Neural progenitor cell (in vitro differentiated cells): ENCODE measurements at regions not wholly inside any gene's neighbourhood (a gene's known extent, or its start where the extent isn't known, plus 50 kb on each side); places are given as distances from the start of the nearest gene placed in this dataset.

Experiments
- DNase-seq: peaks from one replicate; pipeline ENCODE4 v3.0.0-alpha.2; 2016; ENCODE audit warnings: low spot score
- H2AFZ ChIP-seq: fragments of 200-600 bp; sonication (generic); replicated peaks from 2 replicates; pipeline ENCODE4 v1.6.1; 2016; ENCODE audit warnings: antibody characterized with exemption
- H3F3A ChIP-seq: fragments of 200-600 bp; sonication (generic); 2 replicates; pipeline ENCODE4 v1.6.1; 2016; ENCODE audit warnings: antibody characterized with exemption, low read depth
- H3K27ac ChIP-seq: fragments of 200-600 bp; sonication (generic); 2 replicates; pipeline ENCODE4 v1.5.1; 2016; ENCODE audit warnings: mild to moderate bottlenecking
- H3K27me3 ChIP-seq: fragments of 200-600 bp; sonication (generic); 2 replicates; pipeline ENCODE4 v1.6.1; 2016; ENCODE audit warnings: mild to moderate bottlenecking, moderate library complexity
- H3K36me3 ChIP-seq: fragments of 200-600 bp; sonication (generic); 2 replicates; pipeline ENCODE4 v1.5.1; 2016
- H3K4me1 ChIP-seq: fragments of 200-600 bp; sonication (generic); 2 replicates; pipeline ENCODE4 v1.6.1; 2016; ENCODE audit warnings: mixed run types
- H3K4me2 ChIP-seq: fragments of 200-600 bp; sonication (generic); 2 replicates; pipeline ENCODE4 v1.6.1; 2016
- H3K4me3 ChIP-seq: fragments of 200-600 bp; sonication (generic); 2 replicates; pipeline ENCODE4 v1.5.1; 2016
- H3K79me2 ChIP-seq: fragments of 200-600 bp; sonication (generic); 2 replicates; pipeline ENCODE4 v1.6.1; 2016; ENCODE audit warnings: low read depth
- H3K9ac ChIP-seq: fragments of 200-600 bp; sonication (generic); 2 replicates; pipeline ENCODE4 v1.6.1; 2016
- H3K9me3 ChIP-seq: fragments of 200-600 bp; sonication (generic); 2 replicates; pipeline ENCODE4 v1.5.1; 2016; ENCODE audit warnings: low read depth
- H4K20me1 ChIP-seq: fragments of 200-600 bp; sonication (generic); 2 replicates; pipeline ENCODE4 v1.6.1; 2016; ENCODE audit warnings: low read depth
- H3K27ac Mint-ChIP-seq: 3 replicates; pipeline ENCODE4 v1.8.0; 2021; ENCODE audit warnings: mixed read lengths
- H3K27me3 Mint-ChIP-seq: 2 replicates; pipeline ENCODE4 v1.8.0; 2022; ENCODE audit warnings: low read depth, mild to moderate bottlenecking, inconsistent platforms, moderate library complexity, mixed read lengths; ENCODE audit not compliant: insufficient read depth
- H3K36me3 Mint-ChIP-seq: 3 replicates; pipeline ENCODE4 v1.8.0; 2021; ENCODE audit warnings: mixed read lengths
- H3K4me1 Mint-ChIP-seq: 3 replicates; pipeline ENCODE4 v1.8.0; 2021; ENCODE audit warnings: mixed read lengths
- H3K4me3 Mint-ChIP-seq: 3 replicates; pipeline ENCODE4 v1.8.0; 2021; ENCODE audit warnings: mild to moderate bottlenecking, moderate library complexity, mixed read lengths
- H3K9me3 Mint-ChIP-seq: 3 replicates; pipeline ENCODE4 v1.8.0; 2020; ENCODE audit warnings: mixed read lengths
- EZH2 ChIP-seq: fragments of 200-600 bp; sonication (generic); IDR thresholded peaks from 2 replicates; pipeline ENCODE4 v1.6.1; 2017; ENCODE audit warnings: antibody characterized with exemption, mild to moderate bottlenecking, moderate library complexity
- EZH2phosphoT487 ChIP-seq: fragments of 200-600 bp; sonication (generic); IDR thresholded peaks from 2 replicates; pipeline ENCODE4 v1.6.1; 2017; ENCODE audit warnings: antibody characterized with exemption
- TF ChIP-seq, protein P1 (sequence below): fragments of 200-600 bp; sonication (generic); IDR thresholded peaks from 2 replicates; pipeline ENCODE4 v1.5.1; 2017; ENCODE audit warnings: antibody characterized with exemption, mild to moderate bottlenecking

DNA sequence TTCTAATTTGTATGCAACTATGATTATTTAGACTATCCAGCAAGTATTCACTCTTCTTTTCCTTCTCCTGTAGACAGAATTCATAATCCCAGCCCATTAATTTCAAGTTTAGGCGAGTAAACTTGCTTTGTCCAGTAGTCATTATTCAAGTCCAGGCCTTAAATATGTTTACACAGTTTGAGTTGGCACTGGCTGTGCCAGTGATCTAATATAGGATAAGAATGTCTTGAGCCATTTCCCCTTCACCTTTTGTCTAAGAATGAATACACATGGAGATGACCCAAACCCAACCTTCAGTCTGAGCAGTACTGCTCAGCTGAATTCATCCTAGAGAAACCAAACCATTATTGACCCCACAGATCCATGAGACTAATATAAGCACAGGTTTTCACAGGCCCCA is 930.4 kb upstream of the CDH8 start:
- Histone ChIP-seq H3K4me1 (no peaks in the 10 kb centered on the region), H3K36me3 (no peaks in the 10 kb centered on the region), H3K9ac (no peak overlapping the region), H2AFZ (no peak overlapping the region), H3K27ac (no peak overlapping the region), H3F3A (no peaks in the 10 kb centered on the region), H3K79me2 (no peaks in the 10 kb centered on the region), H3K9me3 (no peaks in the 10 kb centered on the region), H3K27me3 (no peaks in the 10 kb centered on the region), H3K4me3 (no peak overlapping the region), H3K4me2 (no peak overlapping the region), H4K20me1 (no peaks in the 10 kb centered on the region)
- Mint-ChIP-seq H3K4me1 (peaks cover 7% of the 10 kb centered on the region), H3K9me3 (peaks cover 5% of the 10 kb centered on the region), H3K36me3 (no peaks in the 10 kb centered on the region), H3K27ac (no peak overlapping the region), H3K4me3 (no peak overlapping the region), H3K27me3 (no peaks in the 10 kb centered on the region)
- TF ChIP-seq, protein P1, sequence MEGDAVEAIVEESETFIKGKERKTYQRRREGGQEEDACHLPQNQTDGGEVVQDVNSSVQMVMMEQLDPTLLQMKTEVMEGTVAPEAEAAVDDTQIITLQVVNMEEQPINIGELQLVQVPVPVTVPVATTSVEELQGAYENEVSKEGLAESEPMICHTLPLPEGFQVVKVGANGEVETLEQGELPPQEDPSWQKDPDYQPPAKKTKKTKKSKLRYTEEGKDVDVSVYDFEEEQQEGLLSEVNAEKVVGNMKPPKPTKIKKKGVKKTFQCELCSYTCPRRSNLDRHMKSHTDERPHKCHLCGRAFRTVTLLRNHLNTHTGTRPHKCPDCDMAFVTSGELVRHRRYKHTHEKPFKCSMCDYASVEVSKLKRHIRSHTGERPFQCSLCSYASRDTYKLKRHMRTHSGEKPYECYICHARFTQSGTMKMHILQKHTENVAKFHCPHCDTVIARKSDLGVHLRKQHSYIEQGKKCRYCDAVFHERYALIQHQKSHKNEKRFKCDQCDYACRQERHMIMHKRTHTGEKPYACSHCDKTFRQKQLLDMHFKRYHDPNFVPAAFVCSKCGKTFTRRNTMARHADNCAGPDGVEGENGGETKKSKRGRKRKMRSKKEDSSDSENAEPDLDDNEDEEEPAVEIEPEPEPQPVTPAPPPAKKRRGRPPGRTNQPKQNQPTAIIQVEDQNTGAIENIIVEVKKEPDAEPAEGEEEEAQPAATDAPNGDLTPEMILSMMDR = no peak
- TF ChIP-seq EZH2phosphoT487 = no peak
- TF ChIP-seq EZH2 = no peak
- no peak for DNase-seq

DNA sequence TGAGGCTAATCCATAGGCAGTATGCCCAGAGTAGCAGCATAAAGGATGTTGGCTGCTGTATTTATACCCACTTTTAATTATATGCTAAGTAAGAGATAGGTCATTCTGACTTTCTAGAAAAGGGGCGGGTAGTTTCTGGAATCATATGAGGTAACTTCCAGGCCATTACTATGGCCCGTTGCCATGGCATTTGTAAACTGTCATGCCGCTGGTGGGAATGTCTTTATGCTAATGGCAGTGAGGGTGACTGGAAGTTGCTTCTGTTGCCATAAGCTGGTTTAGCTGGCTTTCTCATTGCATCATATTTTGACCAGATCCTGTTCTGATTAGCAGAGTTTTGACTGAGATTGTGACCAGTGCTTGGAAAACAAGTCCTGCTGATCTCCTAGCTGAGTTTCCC is 929.6 kb upstream of the CDH8 start:
- Mint-ChIP-seq H3K36me3 (no peaks in the 10 kb centered on the region), H3K27ac (no peak overlapping the region), H3K9me3 (peaks cover 5% of the 10 kb centered on the region)

DNA sequence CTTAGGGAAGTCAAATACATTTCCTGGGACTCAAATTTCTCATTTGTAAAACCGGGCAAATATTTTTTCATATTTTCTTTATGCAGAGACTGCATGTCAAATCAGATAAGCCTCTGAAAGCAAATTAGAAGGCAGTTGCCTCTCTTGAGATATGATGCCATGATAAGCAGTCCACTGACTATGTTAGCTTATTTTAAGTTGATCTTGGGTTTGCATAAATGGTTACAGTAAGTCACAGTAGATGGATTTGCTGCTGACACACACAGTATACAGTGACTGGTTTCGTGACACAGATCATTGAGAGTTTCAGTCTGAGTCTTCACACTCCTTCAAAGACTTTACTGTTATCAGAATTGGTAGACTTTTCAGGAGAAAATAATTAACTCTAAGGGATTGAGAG is 927.6 kb upstream of the CDH8 start:
- H3K4me1 ChIP-seq = no peaks in the 10 kb centered on the region

More for the DNA sequence above, 929.6 kb upstream of the CDH8 start:
- Mint-ChIP-seq H3K4me1 (peaks cover 7% of the 10 kb centered on the region), H3K27me3 (no peaks in the 10 kb centered on the region), H3K4me3 (no peak overlapping the region)
- Histone ChIP-seq H3F3A (no peaks in the 10 kb centered on the region), H3K4me1 (no peaks in the 10 kb centered on the region), H3K9ac (no peak overlapping the region), H3K79me2 (no peaks in the 10 kb centered on the region), H3K36me3 (no peaks in the 10 kb centered on the region), H3K27me3 (no peaks in the 10 kb centered on the region), H4K20me1 (no peaks in the 10 kb centered on the region), H3K9me3 (no peaks in the 10 kb centered on the region), H3K27ac (no peak overlapping the region), H2AFZ (no peak overlapping the region), H3K4me2 (no peak overlapping the region), H3K4me3 (no peak overlapping the region)
- DNase-seq = no peak
- TF ChIP-seq EZH2phosphoT487 (no peak), EZH2 (no peak)
- TF ChIP-seq, protein P1 = no peak

DNA sequence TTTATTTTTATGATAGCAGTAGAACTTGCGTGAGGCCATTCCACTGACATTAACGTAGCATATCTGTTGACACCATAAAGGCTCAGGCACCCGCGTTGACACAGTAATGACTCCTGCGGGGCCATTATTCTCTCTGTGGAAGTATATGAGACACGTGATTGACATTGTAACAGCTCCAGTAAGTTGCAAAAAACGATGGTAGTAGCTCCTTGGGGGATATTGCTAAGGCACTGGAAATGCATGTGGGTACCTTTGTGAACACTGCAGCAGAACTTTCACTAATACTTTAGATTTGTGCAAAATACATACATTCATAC is 918.8 kb upstream of the CDH8 start:
- Histone ChIP-seq H3K9me3 (no peaks in the 10 kb centered on the region), H3K27ac (peak overlapping the region; percentile 86), H3K4me1 (peaks cover 45% of the 10 kb centered on the region), H2AFZ (no peak overlapping the region), H3K27me3 (no peaks in the 10 kb centered on the region), H3K36me3 (peaks cover 4% of the 10 kb centered on the region), H3K4me2 (peak overlapping the region; percentile 62), H3K4me3 (no peak overlapping the region), H3K9ac (no peak overlapping the region), H3F3A (peaks cover 31% of the 10 kb centered on the region), H3K79me2 (no peaks in the 10 kb centered on the region), H4K20me1 (no peaks in the 10 kb centered on the region)
- no peak for TF ChIP-seq EZH2
- TF ChIP-seq EZH2phosphoT487 = no peak
- TF ChIP-seq, protein P1 = no peak
- H3K4me3 Mint-ChIP-seq = peak overlapping the region; percentile 43
- no peak for DNase-seq
- peak overlapping the region; percentile 97 for H3K27ac Mint-ChIP-seq
- peaks cover 27% of the 10 kb centered on the region for H3K9me3 Mint-ChIP-seq
- H3K36me3 Mint-ChIP-seq = peaks cover 3% of the 10 kb centered on the region
- H3K4me1 Mint-ChIP-seq = peaks cover 26% of the 10 kb centered on the region
- peaks cover 3% of the 10 kb centered on the region for H3K27me3 Mint-ChIP-seq

More for the DNA sequence above, 927.6 kb upstream of the CDH8 start:
- DNase-seq = no peak
- Histone ChIP-seq H3K27me3 (no peaks in the 10 kb centered on the region), H3K9ac (no peak overlapping the region), H3K9me3 (no peaks in the 10 kb centered on the region), H2AFZ (no peak overlapping the region), H3K79me2 (no peaks in the 10 kb centered on the region), H3K4me3 (no peak overlapping the region), H3K4me2 (no peak overlapping the region), H3K36me3 (no peaks in the 10 kb centered on the region), H4K20me1 (no peaks in the 10 kb centered on the region), H3K27ac (no peak overlapping the region), H3F3A (no peaks in the 10 kb centered on the region)
- H3K36me3 Mint-ChIP-seq = no peaks in the 10 kb centered on the region
- H3K27ac Mint-ChIP-seq = no peak overlapping the region
- no peak for TF ChIP-seq EZH2
- H3K4me3 Mint-ChIP-seq = no peak overlapping the region
- H3K9me3 Mint-ChIP-seq = peaks cover 9% of the 10 kb centered on the region
- H3K27me3 Mint-ChIP-seq = peaks cover under 1% of the 10 kb centered on the region
- no peaks in the 10 kb centered on the region for H3K4me1 Mint-ChIP-seq
